Adrenal gland (tissue), 9 donors: ENCODE measurements at regions not wholly inside any gene's neighbourhood (a gene's known extent, or its start where the extent isn't known, plus 50 kb on each side); places are given as distances from the start of the nearest gene placed in this dataset.
A peak's percentile ranks its signal among the peaks of the same experiment; 100 is the strongest.
"Not testable (repeated sequence)": the region's sequence is repeated elsewhere in the genome, so short reads cannot be mapped to it uniquely, and the experiment has no call there.

ENCODE experiments used
- DNase-seq, 7 donors: peaks; one replicate each; pipeline ENCODE4 v3.0.0-alpha.2; 2019 to 2020
- H3K27ac ChIP-seq, 5 donors: fragments of 200-600 bp; sonication (generic) in 4 of 5; 1 replicate in 3 of 5; 2 replicates in 2 of 5; pipeline versions ENCODE4 v1.5.1 to v1.8.0; 2016 to 2020; ENCODE audit warnings: mild to moderate bottlenecking in 1 of 5
- H3K27me3 ChIP-seq: fragments of 200-600 bp; 2 replicates; pipeline ENCODE4 v1.8.0; 2021
- H3K36me3 ChIP-seq, 2 donors: fragments of 200-600 bp; replicated peaks in 1 of 2; 1 replicate in 1 of 2; 2 replicates in 1 of 2; pipeline versions ENCODE4 v1.5.1 to v1.8.0; 2018 to 2022
- H3K4me1 ChIP-seq, 2 donors: fragments of 200-600 bp; replicated peaks in 1 of 2; 1 replicate in 1 of 2; 2 replicates in 1 of 2; pipeline versions ENCODE4 v1.5.1 to v1.8.0; 2018 to 2021
- H3K4me3 ChIP-seq, 4 donors: fragments of 200-600 bp; sonication (generic) in 3 of 4; one replicate each; pipeline ENCODE4 v1.5.1; 2016 to 2018
- H3K9me3 ChIP-seq, 3 donors: fragments of 200-600 bp; sonication (generic) in 1 of 3; replicated peaks in 1 of 3; 1 replicate in 2 of 3; 2 replicates in 1 of 3; pipeline versions ENCODE4 v1.5.1 to v1.8.0; 2016 to 2021
- CTCF ChIP-seq, 6 experiments: fragments of 450-650 bp in 4 of 6; fragments of 200-600 bp in 2 of 6; sonication (generic) in 1 of 6; IDR thresholded peaks; 1 replicate in 5 of 6; 2 replicates in 1 of 6; pipeline versions ENCODE4 v1.5.1 to v1.8.0; 2016 to 2021; ENCODE audit warnings: antibody characterized with exemption in 6 of 6, mild to moderate bottlenecking in 2 of 6, moderate library complexity in 1 of 6
- POLR2A ChIP-seq, 2 donors: fragments of 450-650 bp; IDR thresholded peaks; one replicate each; pipeline ENCODE4 v1.6.1; 2017; ENCODE audit warnings: antibody characterized with exemption in 2 of 2, mild to moderate bottlenecking in 2 of 2, moderate library complexity in 1 of 2
- WGBS, 4 donors: extraction: QIAGEN DNeasy Blood & Tissue Kit in 2 of 4; methylation state at CpG; one replicate each; pipeline versions ENCODE4 v1.1.5 to v1.1.7; 2013 to 2017; 5-methylcytosine and 5-hydroxymethylcytosine counted together
- intact Hi-C, 2 donors: fragments of 100-400 bp; cut with DNase I; formaldehyde crosslinking; loops; one replicate each; pipeline versions ENCODE4 v1.14.1 to v1.15.0; 2022 to 2023
- donor health status: healthy with polysubstance abuse.
- donor health status: Bipolar disorder and iron deficiency.
- donor health status: DM: yes; HTN: yes; CAD: no.
- donor health status: DM: no; HTN: no; CAD: no.
- donor health status: DM: no; HTN: no; CAD: no.

DNA sequence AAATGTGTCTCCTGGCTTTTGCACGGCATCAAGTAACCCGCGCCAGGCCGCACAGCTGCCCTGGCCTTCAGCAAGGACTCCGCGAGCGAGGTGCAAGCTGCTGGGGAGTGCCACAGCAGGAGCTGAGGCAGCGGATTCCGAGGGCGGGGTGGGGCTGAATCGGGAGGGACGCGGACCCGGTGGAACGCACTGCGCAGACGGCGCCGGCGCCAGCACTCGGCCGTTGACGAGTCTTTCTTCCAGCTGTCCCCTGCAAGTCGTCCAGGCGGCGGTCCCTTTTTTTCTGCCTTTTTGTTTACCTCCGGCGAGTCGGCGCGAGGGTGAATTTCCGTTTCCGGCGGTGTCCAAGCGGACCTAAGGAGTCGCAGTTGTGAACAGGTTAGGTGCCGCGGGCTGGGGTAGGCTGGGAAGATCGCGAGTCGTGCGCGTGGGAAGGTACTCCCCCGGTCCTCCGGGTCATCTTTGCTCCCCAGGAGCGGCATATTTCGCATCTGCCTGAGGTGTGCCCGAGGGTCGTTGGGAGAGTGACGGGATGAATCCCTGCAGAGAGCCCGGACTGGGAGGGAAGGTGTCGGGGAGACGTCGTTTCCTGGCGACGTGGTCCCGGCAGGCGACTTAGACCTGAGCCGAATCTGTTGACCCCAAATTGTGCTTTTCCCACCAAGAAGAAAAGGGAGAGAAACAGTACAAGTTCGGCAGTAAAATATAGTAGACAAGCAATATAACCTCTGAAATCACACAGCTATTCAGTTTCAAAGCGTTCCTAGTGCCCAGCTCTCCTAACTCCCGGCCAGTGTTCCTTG, 124.5 kb upstream of the PTPN20 start:
- H3K4me3 ChIP-seq: peak overlapping the region in 3 of 4 donors; percentile 11 to 67 (median 62)
- DNase-seq: peak; percentile 62 to 91 (median 86)
- TF ChIP-seq POLR2A (IDR thresholded peaks at IDR 0.05): peak; percentile 26 to 48
- WGBS, 4 donors: 0 to 1% (median 0%) methylated on average over 12 to 44 of the region's 62 CpGs
- H3K27me3 ChIP-seq, H3K36me3 ChIP-seq, intact Hi-C loops, H3K9me3 ChIP-seq, H3K4me1 ChIP-seq: not testable (repeated sequence)
- peak overlapping the region in 4 of 5 donors; percentile 38 to 83 (median 72) for H3K27ac ChIP-seq

- Histone ChIP-seq H3K27me3 (no peaks in the 10 kb centered on the region), H3K9me3 (no peaks in the 10 kb centered on the region), H3K4me1 (no peaks in the 10 kb centered on the region), H3K27ac (peak overlapping the region in 2 of 5 donors; percentile 78 to 83), H3K4me3 (peak overlapping the region in 2 of 4 donors; percentile 11 to 67), H3K36me3 (no peaks in the 10 kb centered on the region)
- peak in 4 of 7 donors; percentile 28 to 56 (median 30) for DNase-seq
- WGBS, 4 donors: 4 to 10% (median 8%) methylated on average over 6 of the region's 6 CpGs
- intact Hi-C loops: no loop called here
- TF ChIP-seq CTCF (IDR thresholded peaks at IDR 0.05): no peak
- no peak for TF ChIP-seq POLR2A (IDR thresholded peaks at IDR 0.05)
Measured at GRCh38 chr10:46787321-46787615, 124.0 kb upstream of the PTPN20 start.

DNA sequence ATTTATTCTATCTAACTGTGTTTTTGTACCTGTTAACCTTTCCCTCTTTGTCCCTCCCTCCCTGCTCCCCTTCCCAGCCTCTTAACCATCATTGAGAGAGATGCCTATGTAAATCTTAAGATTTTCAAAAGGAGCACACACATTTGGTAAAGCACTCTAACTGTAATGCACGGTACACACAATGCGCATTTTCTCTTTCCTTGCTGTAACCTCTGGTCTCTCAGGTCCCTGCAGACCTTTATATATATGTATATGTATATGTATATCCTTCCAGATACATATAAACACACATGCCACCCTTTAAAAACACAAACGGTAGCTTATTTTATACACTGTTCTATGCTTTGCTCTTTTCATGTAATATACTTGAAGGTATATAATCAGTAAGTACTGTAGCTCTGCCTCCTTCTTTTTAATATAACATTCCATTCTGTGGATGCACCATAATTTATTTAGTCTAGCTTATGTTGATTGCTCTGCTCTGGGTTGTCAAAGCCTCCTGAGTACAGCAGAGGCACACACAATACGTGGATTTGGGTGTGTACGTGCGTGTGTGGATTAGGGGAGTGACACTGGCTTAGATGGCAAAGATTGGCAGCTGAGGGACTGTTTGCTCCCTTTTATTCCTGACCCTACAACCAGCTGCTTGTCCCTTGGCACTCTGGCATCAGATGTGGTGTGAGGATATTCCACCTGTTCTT, 118.4 kb upstream of the PTPN20 start:
- H3K36me3 ChIP-seq, H3K27ac ChIP-seq, intact Hi-C loops, H3K9me3 ChIP-seq, H3K4me1 ChIP-seq, H3K27me3 ChIP-seq, DNase-seq, H3K4me3 ChIP-seq: not testable (repeated sequence)
- 94 to 100% (median 98%) methylated on average over 3 of the region's 6 CpGs for WGBS, 4 donors

DNA sequence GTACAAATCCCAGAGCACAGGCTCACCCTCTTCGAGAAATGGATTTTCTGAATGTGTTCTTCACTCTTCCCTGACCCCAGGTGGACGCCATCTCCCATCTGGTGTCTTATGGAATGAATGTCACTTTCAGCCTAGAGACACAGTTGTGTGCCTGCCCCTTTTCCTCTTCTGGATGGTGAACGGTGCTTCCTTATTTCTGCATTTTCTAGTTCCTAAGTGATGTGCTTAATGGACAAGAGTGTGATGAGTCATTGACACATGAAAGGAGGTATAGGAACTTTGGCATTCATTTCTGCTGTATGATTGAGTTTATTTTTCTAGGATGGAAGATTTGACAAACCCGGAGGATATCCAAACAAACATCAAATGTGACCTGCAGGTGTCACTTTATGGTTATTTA, 114.9 kb upstream of the PTPN20 start:
- DNase-seq, H3K4me1 ChIP-seq, H3K36me3 ChIP-seq, H3K9me3 ChIP-seq, H3K4me3 ChIP-seq, intact Hi-C loops, H3K27me3 ChIP-seq, H3K27ac ChIP-seq: not testable (repeated sequence)
- WGBS, 4 donors: 84 to 89% (median 88%) methylated on average over 4 of the region's 4 CpGs

DNA sequence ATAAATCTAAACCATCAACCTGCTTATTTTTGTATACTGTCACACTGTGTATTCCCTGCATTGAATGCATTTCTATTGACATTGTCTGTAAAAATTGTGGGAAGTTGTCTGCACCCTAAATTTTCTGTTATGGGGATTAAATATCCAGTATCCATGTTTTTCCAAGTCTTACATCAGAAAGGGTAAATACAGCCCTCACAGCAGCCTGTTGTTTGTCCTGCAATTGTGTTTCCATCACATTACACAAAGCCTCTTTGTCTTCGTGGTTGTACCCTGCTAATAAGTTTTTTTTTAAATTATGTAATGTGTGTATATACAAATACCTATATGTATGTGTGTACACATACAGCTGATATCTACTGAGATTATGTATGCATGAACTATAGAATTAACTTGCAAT, 109.2 kb upstream of the PTPN20 start:
- H3K36me3 ChIP-seq, DNase-seq, H3K9me3 ChIP-seq, H3K4me3 ChIP-seq, H3K27ac ChIP-seq, intact Hi-C loops, H3K27me3 ChIP-seq, H3K4me1 ChIP-seq: not testable (repeated sequence)
- 89 to 97% (median 95%) methylated on average over 1 of the region's 1 CpG for WGBS, 4 donors

DNA sequence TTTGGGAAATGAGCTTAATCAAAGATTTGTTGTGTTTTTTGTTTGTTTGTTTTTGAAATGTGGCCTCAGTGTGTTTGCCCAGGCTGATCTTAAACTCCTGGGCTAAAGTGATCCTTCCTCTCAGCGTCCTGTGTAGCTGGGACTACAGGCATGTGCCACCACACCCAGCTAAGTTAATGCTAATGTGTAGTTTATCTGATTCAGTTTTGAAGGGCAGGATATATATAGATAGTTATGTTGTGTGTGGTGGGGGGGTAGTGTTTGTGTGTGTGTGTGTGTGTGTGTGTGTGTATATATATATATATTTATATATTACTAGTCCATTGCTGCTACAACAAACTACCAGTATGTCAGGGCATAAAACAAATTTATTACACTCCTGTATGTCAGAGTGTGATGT, 108.1 kb upstream of the PTPN20 start:
- not testable (repeated sequence) for H3K36me3 ChIP-seq

DNA sequence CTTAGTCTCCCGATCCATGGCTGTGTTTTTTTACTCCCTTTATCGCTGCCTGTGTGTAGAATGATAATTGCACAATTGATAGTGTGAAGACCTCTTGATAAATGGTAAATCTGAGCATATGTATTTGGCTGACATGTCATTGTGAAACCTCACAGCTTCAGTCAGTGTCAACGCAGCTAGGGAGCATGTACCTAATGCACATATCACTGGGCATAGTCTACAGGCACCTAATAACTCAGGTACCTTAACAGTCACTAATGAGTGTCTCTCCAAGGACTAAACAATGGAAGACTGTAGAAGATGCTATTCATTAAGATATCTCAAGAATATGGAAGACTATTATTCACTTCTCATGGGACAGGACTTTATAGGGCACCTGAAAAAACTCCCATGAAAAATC, 101.0 kb upstream of the PTPN20 start:
- intact Hi-C loops, H3K4me1 ChIP-seq, H3K27ac ChIP-seq, H3K4me3 ChIP-seq, H3K36me3 ChIP-seq, DNase-seq, H3K9me3 ChIP-seq, H3K27me3 ChIP-seq: not testable (repeated sequence)
- WGBS, 4 donors: 80 to 96% (median 94%) methylated on average over 1 to 3 of the region's 3 CpGs

More for the DNA sequence above, 108.1 kb upstream of the PTPN20 start:
- DNase-seq, H3K27me3 ChIP-seq, H3K4me1 ChIP-seq, H3K27ac ChIP-seq, H3K4me3 ChIP-seq, intact Hi-C loops, H3K9me3 ChIP-seq: not testable (repeated sequence)
- WGBS, 4 donors: 82 to 96% (median 89%) methylated on average over 1 of the region's 1 CpG

DNA sequence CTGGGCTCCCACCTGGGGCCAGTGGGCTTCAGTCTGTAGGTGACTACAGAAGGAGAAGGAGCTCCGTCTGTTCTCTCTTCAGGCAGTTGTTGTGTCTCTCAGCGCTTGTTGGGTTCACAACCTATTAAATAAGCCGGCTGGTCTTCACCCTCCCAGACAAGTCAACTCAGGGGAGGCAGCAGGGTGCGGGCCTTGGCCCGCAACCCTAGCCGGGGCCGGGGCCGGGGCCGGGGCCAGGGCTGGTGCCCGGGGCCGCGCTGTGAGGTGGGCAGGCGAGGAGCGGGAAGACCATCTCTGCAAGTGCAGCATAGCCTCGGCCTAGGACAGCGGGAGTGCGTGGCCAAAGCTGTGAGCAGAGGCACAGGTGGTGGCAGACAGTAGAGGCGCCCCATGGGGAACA, 95.1 kb upstream of the PTPN20 start:
- intact Hi-C loops, DNase-seq: not testable (repeated sequence)
- WGBS, 4 donors: 98 to 100% methylated on average over 7 to 14 of the region's 18 CpGs; no CpG with 5 or more reads in 2 of the 4 donors

DNA sequence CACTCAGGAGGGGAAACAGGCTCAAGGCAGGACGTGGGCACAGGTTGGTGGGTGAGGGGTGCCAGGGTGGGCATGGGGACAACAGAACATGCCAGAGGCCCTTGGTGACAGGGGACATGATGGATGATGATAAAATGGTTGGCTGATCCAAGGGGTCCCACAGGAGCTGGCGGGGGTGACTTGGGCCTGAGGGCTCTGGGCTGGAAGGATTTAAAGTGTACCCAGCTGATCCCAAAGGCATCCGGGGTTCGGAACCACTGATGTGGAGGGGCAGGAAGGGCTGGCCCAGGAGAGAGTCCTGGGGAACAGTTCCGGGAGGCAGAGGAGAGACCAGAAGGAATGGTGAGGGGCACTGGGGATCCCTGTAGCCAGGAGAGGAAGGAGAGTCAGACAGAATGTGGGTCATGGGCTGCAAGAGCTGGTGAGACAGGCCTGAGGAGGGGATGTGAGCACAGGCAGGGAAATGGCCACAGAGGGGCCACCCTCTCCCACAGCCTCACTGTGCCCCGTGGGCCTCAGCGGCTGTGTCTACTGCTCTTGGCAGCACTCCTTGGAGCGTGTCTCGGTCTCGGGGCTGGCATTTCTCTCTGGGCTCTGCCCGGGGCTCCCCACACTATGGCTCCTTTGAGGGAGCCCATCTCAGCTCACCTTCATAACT, 70.7 kb upstream of the PTPN20 start:
- H3K4me3 ChIP-seq, H3K36me3 ChIP-seq, DNase-seq, H3K9me3 ChIP-seq, H3K27me3 ChIP-seq, H3K27ac ChIP-seq, H3K4me1 ChIP-seq, intact Hi-C loops: not testable (repeated sequence)
- WGBS, 4 donors: 88 to 96% (median 93%) methylated on average over 4 to 5 of the region's 11 CpGs

More for the DNA sequence above, 95.1 kb upstream of the PTPN20 start:
- not testable (repeated sequence) for H3K9me3 ChIP-seq, H3K27ac ChIP-seq, H3K4me1 ChIP-seq, H3K4me3 ChIP-seq, H3K36me3 ChIP-seq, H3K27me3 ChIP-seq
